GM18498 (cell line): ENCODE measurements at regions not wholly inside any gene's neighbourhood (a gene's known extent, or its start where the extent isn't known, plus 50 kb on each side); places are given as distances from the start of the nearest gene placed in this dataset.

Experiments
- ATAC-seq: cut with Tn5 transposase; IDR thresholded peaks from one replicate; pipeline ENCODE4 v1.9.1; 2021; ENCODE audit warnings: mild to moderate bottlenecking, moderate library complexity; ENCODE audit not compliant: unreplicated experiment

DNA sequence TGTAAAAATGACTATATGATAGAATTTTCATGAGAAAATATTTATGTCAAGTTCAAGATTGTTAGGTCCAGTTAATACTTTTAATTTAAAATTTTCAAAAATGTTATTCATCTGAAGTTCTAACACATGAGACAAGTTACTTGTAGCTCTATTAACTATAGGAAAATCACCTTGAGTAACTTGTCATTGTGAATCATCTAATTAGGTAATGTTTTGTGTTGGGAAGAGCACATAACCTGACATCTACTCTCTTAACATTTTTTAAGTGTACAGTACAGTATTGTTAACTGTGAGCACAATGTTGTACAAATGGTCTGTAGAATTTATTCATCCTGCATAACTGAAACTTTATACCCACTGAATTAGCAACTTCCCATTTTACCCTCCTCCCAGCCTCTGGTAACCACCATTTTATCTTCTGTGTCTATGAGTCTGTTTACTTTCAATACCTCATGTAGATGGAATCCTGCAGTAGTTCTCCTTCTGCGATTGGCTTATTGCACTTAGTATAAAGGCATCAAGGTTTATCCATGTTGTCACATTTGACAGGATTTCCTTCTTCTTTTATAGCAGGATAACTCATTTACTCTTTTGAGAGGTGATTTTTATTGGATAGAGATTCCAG is 54.6 kb downstream of the ARL4A start:
- ATAC-seq: no peak

DNA sequence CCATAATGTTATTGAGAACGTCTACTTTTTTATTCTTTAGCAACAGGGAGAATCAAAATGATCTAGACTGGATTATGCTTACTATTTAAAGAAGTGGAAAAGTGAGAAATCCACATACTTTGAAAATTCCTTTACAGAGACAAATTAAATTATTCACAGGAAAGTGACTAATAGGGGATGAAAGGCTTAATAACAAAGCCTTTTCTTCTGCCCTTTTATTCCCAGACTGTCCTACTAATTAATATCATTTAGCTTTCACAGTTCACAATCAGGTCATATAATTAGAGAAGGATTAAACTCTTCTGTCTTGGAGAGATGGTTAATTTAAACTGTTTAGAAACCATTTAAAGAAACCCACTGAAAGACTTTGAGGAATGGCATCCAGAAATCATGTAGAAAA is 58.8 kb downstream of the ARL4A start:
- no peak for ATAC-seq

GRCh38 chr7:12747687-12748306 is 60.4 kb downstream of the ARL4A start:
- ATAC-seq: no peak

DNA sequence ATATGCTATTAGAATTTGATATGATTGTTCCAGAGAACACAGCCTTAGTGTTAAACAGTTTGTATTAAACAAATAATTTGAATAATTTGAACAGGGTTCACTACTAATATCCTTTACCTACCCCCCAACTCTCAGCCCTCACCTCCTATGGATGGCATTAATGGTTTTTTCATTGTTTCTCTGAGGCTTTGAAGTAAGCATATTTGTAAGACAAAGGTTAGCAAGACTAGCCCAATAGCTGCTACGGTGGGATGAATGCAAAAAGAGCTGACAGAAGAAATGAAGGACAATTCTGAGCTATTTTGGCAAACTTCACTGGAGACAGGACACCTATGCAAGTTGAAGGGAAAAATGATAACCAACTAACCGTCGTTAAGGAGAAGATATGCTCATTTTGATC is 61.6 kb downstream of the ARL4A start:
- ATAC-seq: no peak

DNA sequence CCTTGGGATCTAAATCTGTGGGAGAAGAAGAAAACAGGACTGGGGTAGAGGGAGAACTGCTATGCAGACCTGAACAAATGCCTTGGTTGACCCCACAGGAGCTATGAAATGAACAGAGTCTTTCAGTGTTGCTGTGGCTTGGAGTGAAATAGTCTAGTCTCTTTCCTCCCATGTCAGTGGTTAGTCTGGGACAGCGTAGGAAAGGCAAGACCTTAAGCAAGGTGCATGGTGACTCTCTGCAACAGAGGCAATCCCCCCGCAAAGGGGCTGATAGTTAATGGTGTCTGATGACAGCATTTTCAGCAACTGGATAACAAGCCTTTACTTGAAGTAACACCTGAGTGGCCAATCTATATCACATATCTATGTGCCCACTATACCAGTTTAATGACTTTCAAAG is 62.3 kb downstream of the ARL4A start:
- ATAC-seq: no peak

- no peak for ATAC-seq
Measured at GRCh38 chr7:12751764-12752163, 64.3 kb downstream of the ARL4A start.

DNA sequence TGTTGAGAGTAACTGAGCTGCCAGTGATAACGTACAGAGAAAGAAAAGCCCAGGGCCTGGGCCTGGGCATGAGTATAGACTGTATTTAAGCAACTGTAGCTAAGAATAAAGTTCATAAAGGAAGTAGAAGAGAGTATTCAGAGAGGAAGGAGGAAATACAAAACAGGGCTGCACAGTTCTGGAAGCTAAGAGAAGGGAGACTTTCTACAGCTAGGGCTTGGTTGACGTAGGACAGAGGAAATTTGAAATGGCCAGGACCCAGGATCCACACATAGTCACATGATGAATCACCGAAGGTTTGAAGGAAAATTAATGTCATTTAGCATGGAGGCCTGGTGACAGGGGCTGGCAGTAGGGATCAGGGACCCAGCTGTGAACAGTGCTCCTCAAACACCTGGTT is 66.7 kb downstream of the ARL4A start:
- ATAC-seq: no peak

DNA sequence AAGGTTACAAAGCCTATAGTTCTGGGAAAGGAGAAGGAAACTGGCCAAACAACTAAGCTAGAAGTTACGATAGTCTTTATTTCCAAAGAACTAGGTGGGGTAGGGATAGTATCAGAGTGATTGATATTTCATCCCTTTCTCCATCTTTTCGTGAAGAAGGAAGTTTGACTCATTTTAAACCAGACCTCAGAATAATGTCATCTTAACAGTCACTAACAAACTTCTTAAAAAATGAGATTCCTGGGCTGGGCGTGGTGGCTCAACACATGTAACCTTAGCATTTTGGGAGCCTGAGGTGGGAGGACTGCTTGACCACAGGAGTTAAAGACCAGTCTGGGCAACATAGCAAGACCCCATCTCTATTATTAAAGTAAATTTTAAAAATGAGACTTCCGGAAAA is 69.4 kb downstream of the ARL4A start:
- ATAC-seq: no peak

DNA sequence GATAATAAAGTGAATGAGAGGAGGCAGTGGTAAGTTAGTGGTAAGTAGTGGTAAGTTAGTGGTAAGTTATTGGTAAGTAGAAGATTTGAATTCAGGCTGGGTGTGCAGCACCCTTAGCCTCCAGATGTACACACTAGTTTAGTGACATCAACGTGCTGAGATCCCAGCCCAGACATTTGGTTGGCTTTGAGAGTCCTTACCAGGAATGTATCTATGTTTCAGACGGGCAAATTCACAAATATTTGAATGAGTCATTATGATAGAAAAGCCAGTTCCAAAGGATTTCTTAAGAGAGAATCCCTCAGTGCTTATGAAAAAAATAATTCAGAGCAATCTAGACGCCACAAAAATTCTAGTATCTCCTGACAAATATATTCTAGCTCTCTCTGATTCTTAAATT is 70.0 kb downstream of the ARL4A start:
- no peak for ATAC-seq

DNA sequence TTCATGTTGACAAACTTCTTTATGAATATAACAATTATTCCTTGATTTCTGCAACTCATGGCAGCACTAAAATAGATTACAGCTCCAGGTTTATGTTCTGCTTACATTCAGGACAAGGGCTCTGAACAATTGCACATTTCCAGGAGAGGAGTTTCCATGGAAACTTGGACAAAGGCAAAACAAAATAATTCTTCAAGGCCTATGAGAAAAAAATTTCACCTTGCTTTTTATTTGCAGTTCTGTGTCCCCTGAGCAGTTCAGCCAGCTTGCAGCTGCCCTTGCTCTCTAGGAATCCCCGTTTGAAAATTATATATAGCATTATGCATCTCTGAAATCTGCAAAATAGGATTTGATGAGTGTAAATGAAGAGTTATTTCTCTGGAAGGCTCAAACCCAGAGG is 71.7 kb downstream of the ARL4A start:
- no peak for ATAC-seq

DNA sequence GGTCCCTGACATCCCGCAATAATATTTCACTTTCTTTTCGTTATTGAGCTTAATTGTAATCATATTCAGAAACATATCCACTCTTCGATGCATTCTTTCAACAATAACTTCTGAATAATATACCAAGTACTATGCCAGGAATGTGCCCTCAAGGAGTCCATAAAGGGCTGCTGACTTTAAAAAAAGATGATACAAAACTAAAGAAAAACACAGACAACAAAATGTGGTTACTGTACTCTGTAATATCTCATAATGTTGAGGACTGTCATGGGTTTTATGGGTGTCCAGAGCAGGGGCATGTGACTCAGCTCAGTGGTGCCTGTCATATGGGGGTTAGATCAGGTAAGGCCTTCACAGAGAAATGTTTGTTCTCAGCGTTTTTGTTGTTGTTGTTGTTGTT is 73.7 kb downstream of the ARL4A start:
- ATAC-seq: no peak

GRCh38 chr7:12761691-12762090 is 74.3 kb downstream of the ARL4A start:
- ATAC-seq: no peak

DNA sequence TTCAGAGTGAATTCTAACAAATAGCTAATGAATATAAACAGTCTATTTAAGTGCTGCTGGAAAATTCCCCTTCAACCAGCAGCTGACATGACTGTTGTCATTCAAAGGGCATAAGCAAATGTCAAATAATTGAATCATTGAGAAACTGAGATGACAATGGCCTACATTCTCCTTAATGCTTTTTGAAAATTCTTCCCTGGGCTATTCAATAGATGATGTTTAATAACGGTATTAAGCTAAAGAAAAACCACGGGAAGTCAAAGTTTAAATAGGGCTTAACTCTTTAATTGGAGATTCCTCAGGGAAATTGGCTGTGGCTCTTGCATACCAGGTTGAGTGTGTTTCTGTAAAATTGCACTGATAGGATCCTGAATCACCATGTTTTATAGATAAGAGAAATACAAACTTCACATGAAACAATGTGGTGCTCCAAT is 77.0 kb downstream of the ARL4A start:
- ATAC-seq: no peak

DNA sequence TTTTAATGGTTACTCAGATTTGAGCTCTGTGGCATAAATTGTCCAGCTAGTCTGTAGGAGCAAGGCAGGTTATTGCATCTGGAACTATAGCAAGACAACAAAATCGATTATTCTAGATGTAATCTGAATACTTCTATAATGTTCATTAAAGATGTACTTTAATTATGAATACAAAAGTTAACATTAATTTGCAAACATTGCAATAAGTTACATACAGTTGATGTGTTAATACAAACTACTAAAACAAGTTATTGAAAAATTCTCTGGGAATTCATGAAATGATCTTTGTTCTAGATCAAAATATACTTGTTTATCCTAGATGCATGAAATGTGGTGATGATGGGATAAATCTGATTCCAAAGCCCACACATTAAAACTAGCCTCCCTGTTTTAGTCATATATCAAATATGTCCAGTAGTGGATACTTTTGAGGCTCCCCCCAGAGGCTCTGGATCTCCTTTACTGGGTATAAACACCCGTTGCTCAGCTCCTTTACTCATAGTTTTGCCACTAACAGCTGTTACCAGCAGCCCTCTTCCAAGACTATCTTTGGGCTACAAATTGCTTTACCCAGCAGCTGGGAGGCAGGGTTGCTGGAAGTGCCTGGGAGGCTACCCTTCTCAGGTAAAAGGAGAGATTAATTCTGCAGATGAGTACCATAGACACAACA is 78.1 kb downstream of the ARL4A start:
- no peak for ATAC-seq

DNA sequence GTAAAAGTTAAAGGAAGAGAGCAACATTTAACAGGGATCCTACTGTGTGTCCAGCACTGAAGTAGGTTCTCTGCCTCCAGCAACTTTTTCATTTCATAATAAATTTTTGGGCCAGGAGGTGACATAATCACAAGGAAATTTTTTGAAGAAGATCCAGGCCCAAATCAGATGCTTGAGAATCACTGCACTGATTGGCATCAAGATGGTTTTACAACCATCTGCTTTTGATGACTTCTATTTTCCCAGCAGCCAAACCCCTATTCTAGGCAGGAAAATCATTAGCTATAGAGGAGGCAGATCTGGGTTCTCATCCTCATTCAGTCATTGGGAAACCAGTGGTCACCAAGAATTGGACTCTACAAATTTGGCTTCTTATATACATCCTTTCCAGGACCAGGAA is 79.0 kb downstream of the ARL4A start:
- ATAC-seq: no peak

DNA sequence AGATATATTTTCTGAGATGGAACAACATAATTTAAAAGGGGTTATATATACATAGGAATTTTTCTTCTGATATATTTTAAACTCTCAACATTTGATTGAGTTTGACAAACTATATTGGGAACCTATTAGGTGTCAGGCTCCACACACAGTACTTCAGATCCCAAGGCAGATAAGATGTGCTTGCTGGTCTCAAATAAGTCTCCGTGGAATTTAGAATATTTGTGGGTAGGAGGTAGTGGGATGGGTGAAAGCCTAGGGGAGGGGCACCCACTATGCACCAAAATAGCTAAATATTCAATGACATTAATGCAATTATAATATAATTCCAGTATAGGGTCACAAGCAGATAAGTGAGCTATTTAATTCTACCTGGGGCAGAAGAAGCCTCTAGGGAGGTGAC is 81.5 kb downstream of the ARL4A start:
- ATAC-seq: no peak

- no peak for ATAC-seq
Measured at GRCh38 chr7:12769444-12769843, 82.0 kb downstream of the ARL4A start.

GRCh38 chr7:12770227-12770975 is 83.0 kb downstream of the ARL4A start:
- no peak for ATAC-seq

DNA sequence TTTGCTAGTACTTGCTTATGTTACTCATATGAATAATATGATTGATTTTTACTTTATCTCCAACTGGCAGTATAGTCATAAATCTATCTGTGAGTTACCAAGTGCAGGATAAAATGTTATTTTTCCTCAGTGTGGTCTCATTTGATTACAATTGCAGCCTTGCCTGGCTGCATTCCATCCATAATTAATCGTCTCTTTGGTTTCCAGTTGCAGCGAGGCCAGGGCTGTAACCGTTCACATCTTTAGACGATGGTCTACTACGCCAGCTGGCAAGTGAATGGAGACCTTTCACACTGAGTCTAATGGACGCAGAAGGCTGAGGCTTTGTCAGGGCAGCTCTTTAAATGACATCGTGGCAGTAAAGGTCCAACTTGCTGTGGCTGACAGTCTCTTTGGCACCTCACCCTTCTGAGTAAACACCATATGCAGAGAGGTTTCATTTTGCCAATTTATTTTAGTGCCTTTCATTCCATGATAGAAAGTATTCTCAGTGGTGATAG is 84.0 kb downstream of the ARL4A start:
- ATAC-seq: no peak

DNA sequence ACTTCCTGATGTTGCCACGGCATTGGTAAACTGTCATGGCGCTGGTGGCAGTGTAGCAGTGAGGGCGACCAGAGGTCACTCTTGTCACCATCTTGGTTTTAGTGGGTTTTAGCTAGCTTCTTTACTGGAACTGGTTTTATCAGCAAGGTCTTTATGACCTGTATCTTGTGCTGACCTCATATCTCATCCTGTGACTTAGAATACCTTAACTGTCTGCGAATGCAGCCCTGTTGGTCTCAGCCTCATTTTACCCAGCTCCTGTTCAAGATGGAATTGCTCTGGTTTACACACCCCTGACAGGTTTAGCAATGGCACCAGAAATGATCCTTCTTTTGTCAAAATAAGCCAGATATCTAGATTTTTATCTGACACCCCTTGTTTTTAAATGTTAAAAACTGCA is 85.3 kb downstream of the ARL4A start:
- no peak for ATAC-seq

DNA sequence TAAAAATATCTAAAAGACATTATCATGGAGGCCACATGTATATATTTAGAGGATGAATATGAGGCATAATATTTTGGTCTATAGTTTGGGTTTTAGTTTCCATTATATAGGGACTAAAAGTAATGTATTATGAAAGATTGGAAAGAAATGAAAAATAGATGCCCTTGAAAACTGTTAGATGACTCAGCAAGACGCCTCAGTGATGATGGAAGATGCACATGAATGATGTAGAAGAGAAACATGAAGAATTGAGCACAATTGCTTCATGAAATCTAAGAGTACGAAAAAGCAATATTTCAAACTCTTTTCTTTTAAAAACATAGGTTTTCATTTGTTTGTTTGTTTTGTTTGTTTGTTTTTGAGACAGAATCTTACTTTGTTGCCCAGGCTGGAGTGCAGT is 89.8 kb downstream of the ARL4A start:
- no peak for ATAC-seq

DNA sequence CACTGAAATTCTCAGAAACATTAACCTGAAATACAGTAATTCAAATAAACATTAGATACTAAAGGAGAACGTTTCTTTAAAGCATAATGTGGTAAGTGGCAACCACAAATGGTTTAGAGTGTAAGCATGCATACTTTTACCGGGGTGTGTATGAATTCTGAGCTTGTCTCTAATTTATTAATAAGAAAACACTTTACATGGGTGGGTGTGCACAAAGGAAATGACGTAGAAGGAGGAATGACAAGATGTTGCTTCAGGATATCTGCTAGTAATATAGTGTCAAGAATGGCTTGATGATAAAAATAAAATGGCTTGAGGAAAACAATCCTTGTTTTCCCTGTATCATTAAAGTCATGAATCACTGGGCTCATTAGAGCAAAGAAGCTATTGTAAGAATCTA is 92.5 kb downstream of the ARL4A start:
- no peak for ATAC-seq
